PC-3 (cell line): ENCODE measurements at regions not wholly inside any gene's neighbourhood (a gene's known extent, or its start where the extent isn't known, plus 50 kb on each side); places are given as distances from the start of the nearest gene placed in this dataset.

Source experiments
- ATAC-seq: fragments of 200-7000 bp; cut with Tn5 transposase; 2 replicates; pipeline ENCODE4 v1.9.1; 2020; ENCODE audit warnings: mild to moderate bottlenecking, moderate library complexity
- BruUV-seq: library from RNA; stranded (reverse); fragments of 400-500 nt; replicated peaks from 2 replicates; lab custom pipeline; 2021; lab: Mats Ljungman, UMichigan
- CTCF ChIA-PET: fragments of 300-600 bp; sonication (Branson Sonifier 250); formaldehyde crosslinking; loops from one replicate; lab custom pipeline; 2022; ENCODE audit warnings: antibody characterized with exemption; lab: Charles Lee
- POLR2A ChIA-PET: fragments of 300-600 bp; sonication (Branson Sonifier 250); formaldehyde crosslinking; loops from one replicate; lab custom pipeline; 2022; ENCODE audit warnings: antibody characterized with exemption; ENCODE audit not compliant: unreplicated experiment; lab: Charles Lee
- DNase-seq: peaks from one replicate; pipeline ENCODE4 v3.0.0-alpha.2; 2015
- H2AFZ ChIP-seq: fragments of 300-600 bp; sonication (generic); 2 replicates; pipeline ENCODE4 v1.6.0; 2016; ENCODE audit warnings: antibody characterized with exemption, low read length
- H3F3A ChIP-seq: fragments of 300-600 bp; sonication (generic); one replicate; pipeline ENCODE4 v1.6.0; 2017; ENCODE audit warnings: antibody characterized with exemption, low read length, control low read depth, mild to moderate bottlenecking; ENCODE audit not compliant: unreplicated experiment
- H3K27ac ChIP-seq: fragments of 300-600 bp; sonication (generic); 2 replicates; pipeline ENCODE4 v1.5.1; 2016; ENCODE audit warnings: mild to moderate bottlenecking, low read length
- H3K27me3 ChIP-seq: fragments of 300-600 bp; sonication (generic); 2 replicates; pipeline ENCODE4 v1.6.1; 2016; ENCODE audit warnings: low read length, mixed read lengths
- H3K36me3 ChIP-seq: fragments of 300-600 bp; sonication (generic); 2 replicates; pipeline ENCODE4 v1.6.1; 2016; ENCODE audit warnings: low read depth, mixed run types, low read length, mixed read lengths
- H3K4me1 ChIP-seq: fragments of 300-600 bp; sonication (generic); 2 replicates; pipeline ENCODE4 v1.5.1; 2016; ENCODE audit warnings: low read length; ENCODE audit not compliant: insufficient read depth
- H3K4me2 ChIP-seq: fragments of 300-600 bp; sonication (generic); 2 replicates; pipeline ENCODE4 v1.6.0; 2016; ENCODE audit warnings: low read length
- H3K4me3 ChIP-seq: fragments of 300-600 bp; sonication (generic); 2 replicates; pipeline ENCODE4 v1.5.1; 2016; ENCODE audit warnings: mild to moderate bottlenecking, low read length, mixed read lengths
- H3K79me2 ChIP-seq: fragments of 300-600 bp; sonication (generic); 2 replicates; pipeline ENCODE4 v1.6.1; 2017; ENCODE audit warnings: low read length, mixed read lengths
- H3K9ac ChIP-seq: fragments of 300-600 bp; sonication (generic); 2 replicates; pipeline ENCODE4 v1.6.0; 2016; ENCODE audit warnings: mild to moderate bottlenecking, low read length
- H3K9me2 ChIP-seq: fragments of 300-600 bp; sonication (generic); replicated peaks from 2 replicates; pipeline ENCODE4 v1.6.1; 2016; ENCODE audit warnings: mixed run types, low read length, mixed read lengths
- H3K9me3 ChIP-seq: fragments of 300-600 bp; sonication (generic); 2 replicates; pipeline ENCODE4 v1.6.1; 2016; ENCODE audit warnings: low read length, mixed read lengths
- H4K20me1 ChIP-seq: fragments of 300-600 bp; sonication (generic); 2 replicates; pipeline ENCODE4 v1.6.1; 2016; ENCODE audit warnings: low read length, mixed read lengths
- CTCF ChIP-seq: fragments of 300-600 bp; sonication (generic); conservative IDR thresholded peaks from 2 replicates; pipeline ENCODE4 v1.5.1; 2017; ENCODE audit warnings: antibody characterized with exemption, low read depth, mild to moderate bottlenecking, low read length
- EZH2 ChIP-seq: fragments of 300-600 bp; sonication (generic); IDR thresholded peaks from one replicate; pipeline ENCODE4 v1.6.1; 2017; ENCODE audit warnings: antibody characterized with exemption, mild to moderate bottlenecking, low read length; ENCODE audit not compliant: unreplicated experiment
- EZH2phosphoT487 ChIP-seq: fragments of 300-600 bp; sonication (generic); IDR thresholded peaks from 2 replicates; pipeline ENCODE4 v1.6.1; 2018; ENCODE audit warnings: mild to moderate bottlenecking, antibody characterized with exemption, low read length, borderline replicate concordance
- intact Hi-C: fragments of 100-400 bp; cut with micrococcal nuclease; formaldehyde crosslinking; loops from 2 replicates; pipeline ENCODE4 v1.9.0; 2023

DNA sequence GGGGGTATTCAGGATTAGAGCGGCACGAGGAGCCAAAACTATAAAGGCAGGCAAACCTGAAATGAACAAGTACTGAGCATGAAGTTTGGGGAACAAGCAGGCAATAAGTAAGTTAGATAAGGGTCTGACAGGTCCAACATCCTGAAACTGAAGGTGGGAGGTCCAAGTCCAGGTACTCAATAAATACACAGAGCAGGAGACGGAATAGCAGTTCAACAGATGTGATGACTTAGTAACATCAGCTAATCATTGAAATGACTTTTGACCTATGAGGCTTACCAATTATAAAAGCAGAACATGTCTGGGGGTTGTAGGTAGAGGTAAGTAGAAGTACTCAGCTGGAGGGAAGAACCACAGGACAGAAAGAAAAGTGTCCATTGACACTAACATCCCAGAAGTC, 132.8 kb upstream of the PDZRN3 start:
- no peak overlapping the region for H3K4me2 ChIP-seq

DNA sequence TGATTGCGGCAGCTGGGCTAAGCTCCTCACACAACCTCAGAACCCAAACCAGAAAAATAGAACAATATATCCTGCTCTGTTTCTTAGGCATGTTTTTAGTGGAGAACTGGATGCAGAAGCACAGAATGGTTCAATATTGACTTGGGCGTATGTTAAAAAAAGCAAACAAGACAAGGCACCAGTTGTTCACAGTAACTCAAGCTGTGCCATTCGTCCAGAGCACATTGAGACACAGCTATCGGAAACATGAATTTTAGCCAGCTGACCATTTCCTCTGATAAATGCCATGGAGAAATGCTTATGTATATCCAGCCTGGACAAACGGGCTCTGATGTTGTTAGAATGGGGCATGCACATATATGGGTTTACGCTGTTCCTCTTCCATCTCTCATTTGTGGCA, 129.2 kb upstream of the PDZRN3 start:
- H3K36me3 ChIP-seq, result no peaks in the 10 kb centered on the region
- no peak overlapping the region for H3K9ac ChIP-seq
- H3F3A ChIP-seq, result no peaks in the 10 kb centered on the region
- TF ChIP-seq EZH2, result no peak
- TF ChIP-seq CTCF, result no peak
- TF ChIP-seq EZH2phosphoT487, result no peak
- ATAC-seq (no peak), DNase-seq (no peak)
- H3K9me2 ChIP-seq, result no peaks in the 10 kb centered on the region
- H3K27me3 ChIP-seq, result no peaks in the 10 kb centered on the region
- no TSS peak for BruUV-seq
- H3K4me2 ChIP-seq, result no peak overlapping the region
- H3K27ac ChIP-seq, result no peak overlapping the region
- ChIA-PET CTCF (no interaction called here), POLR2A (no interaction called here)
- intact Hi-C loops, result no loop called here
- H3K9me3 ChIP-seq, result 0 out of 2 replicates have a peak, but pooled peaks cover 11% of the 10 kb centered on the region
- no peak overlapping the region for H2AFZ ChIP-seq
- H3K79me2 ChIP-seq, result no peaks in the 10 kb centered on the region
- no peaks in the 10 kb centered on the region for H3K4me1 ChIP-seq
- H3K4me3 ChIP-seq, result no peak overlapping the region
- no peaks in the 10 kb centered on the region for H4K20me1 ChIP-seq

More for the DNA sequence above, 132.8 kb upstream of the PDZRN3 start:
- Histone ChIP-seq H2AFZ (no peak overlapping the region), H3K9me2 (no peaks in the 10 kb centered on the region), H3K4me3 (no peak overlapping the region), H3K4me1 (no peaks in the 10 kb centered on the region), H4K20me1 (no peaks in the 10 kb centered on the region), H3F3A (no peaks in the 10 kb centered on the region), H3K27ac (no peak overlapping the region), H3K36me3 (no peaks in the 10 kb centered on the region), H3K9ac (no peak overlapping the region), H3K79me2 (no peaks in the 10 kb centered on the region), H3K9me3 (peaks cover 13% of the 10 kb centered on the region; the same call in 1 of the 2 replicates), H3K27me3 (no peaks in the 10 kb centered on the region)
- BruUV-seq, result no TSS peak
- POLR2A ChIA-PET, result no interaction called here
- intact Hi-C loops, result no loop called here
- DNase-seq, result no peak
- no peak for ATAC-seq
- CTCF ChIA-PET, result no interaction called here
- no peak for TF ChIP-seq EZH2
- no peak for TF ChIP-seq CTCF
- no peak for TF ChIP-seq EZH2phosphoT487

- no peak overlapping the region for H3K27ac ChIP-seq
- no peak for TF ChIP-seq EZH2phosphoT487
- TF ChIP-seq EZH2, result no peak
- TF ChIP-seq CTCF, result no peak
- H3K27me3 ChIP-seq, result no peaks in the 10 kb centered on the region
- DNase-seq (no peak), ATAC-seq (no peak)
- H3K79me2 ChIP-seq, result no peaks in the 10 kb centered on the region
- H3K4me2 ChIP-seq, result no peak overlapping the region
- BruUV-seq, result no TSS peak
- no peak overlapping the region for H3K4me3 ChIP-seq
- no peaks in the 10 kb centered on the region for H3K36me3 ChIP-seq
- no peak overlapping the region for H2AFZ ChIP-seq
- no peaks in the 10 kb centered on the region for H3K9me2 ChIP-seq
- no peak overlapping the region for H3K9ac ChIP-seq
- H3F3A ChIP-seq, result no peaks in the 10 kb centered on the region
- H3K9me3 ChIP-seq, result 0 out of 2 replicates have a peak, but pooled peaks cover 15% of the 10 kb centered on the region
- H3K4me1 ChIP-seq, result no peaks in the 10 kb centered on the region
- intact Hi-C loops, result no loop called here
- ChIA-PET CTCF (no interaction called here), POLR2A (no interaction called here)
- no peaks in the 10 kb centered on the region for H4K20me1 ChIP-seq
Measured at GRCh38 chr3:73752338-73752737, 127.6 kb upstream of the PDZRN3 start.
